HepG2 (cell line): ENCODE measurements at regions not wholly inside any gene's neighbourhood (a gene's known extent, or its start where the extent isn't known, plus 50 kb on each side); places are given as distances from the start of the nearest gene placed in this dataset.

Experiments
- ATAC-seq: fragments of 200-7000 bp; cut with Tn5 transposase; 3 replicates; pipeline ENCODE4 v1.9.1; 2020; ENCODE audit warnings: mild to moderate bottlenecking, moderate library complexity
- BruUV-seq: library from RNA; stranded (reverse); fragments of 400-500 nt; replicated peaks from 2 replicates; lab custom pipeline; 2021; lab: Mats Ljungman, UMichigan
- CTCF ChIA-PET: fragments of 300-600 bp; formaldehyde crosslinking; extraction: SDS; loops from one replicate; lab custom pipeline; 2021; ENCODE audit warnings: low total read pairs, inconsistent platforms, low intra/inter-chr PET ratio; lab: Yijun Ruan, JAX
- POLR2A ChIA-PET: fragments of 350-600 bp; sonication (Branson Sonifier 250); formaldehyde crosslinking; loops from one replicate; lab custom pipeline; 2020; ENCODE audit warnings: antibody characterized with exemption, inconsistent platforms; lab: Yijun Ruan, JAX
- DNase-seq: peaks from one replicate; pipeline ENCODE4 v3.0.0-alpha.2; 2015; ENCODE audit warnings: low spot score
- FAIRE-seq: peaks from 3 replicates; lab custom pipeline; 2011; peaks lifted over from hg19 to GRCh38; lab: Jason Lieb, UNC
- H2AFZ ChIP-seq: one replicate; pipeline ENCODE4 v1.6.1; 2011; ENCODE audit warnings: low read length, inconsistent platforms
- H3K27ac ChIP-seq: fragments of 300-600 bp; 3 replicates; pipeline ENCODE4 v1.8.0; 2011; ENCODE audit warnings: mixed run types, mild to moderate bottlenecking, mixed read lengths, low read length, inconsistent platforms; ENCODE audit not compliant: insufficient read depth; ENCODE audit errors: extremely low read length
- H3K27me3 ChIP-seq, 2 experiments: fragments of 200-600 bp in 1 of 2; 2 replicates in 1 of 2; 3 replicates in 1 of 2; pipeline versions ENCODE4 v1.6.0 to v1.8.0; 2011; ENCODE audit warnings: low read length in 2 of 2, mild to moderate bottlenecking in 2 of 2, moderate library complexity in 2 of 2, inconsistent platforms in 1 of 2; ENCODE audit not compliant: insufficient read depth in 2 of 2, control insufficient read depth in 1 of 2
- H3K36me3 ChIP-seq, 2 experiments: fragments of 200-600 bp in 1 of 2; replicated peaks in 1 of 2; 2 replicates in 1 of 2; 3 replicates in 1 of 2; pipeline versions ENCODE4 v1.5.1 to v1.8.0; 2011; ENCODE audit warnings: low read length in 2 of 2, inconsistent platforms in 1 of 2; ENCODE audit not compliant: insufficient read depth in 2 of 2, control insufficient read depth in 1 of 2
- H3K4me1 ChIP-seq: 2 replicates; pipeline ENCODE4 v1.5.1; 2012; ENCODE audit warnings: low read length, inconsistent platforms; ENCODE audit not compliant: insufficient read depth
- H3K4me2 ChIP-seq: 2 replicates; pipeline ENCODE4 v1.6.0; 2011; ENCODE audit warnings: low read depth, low read length, inconsistent platforms
- H3K4me3 ChIP-seq, 3 experiments: fragments of 200-600 bp in 1 of 3; sonication (generic), shearing (Covaris generic) in 1 of 3; replicated peaks in 1 of 3; 2 replicates each; pipeline ENCODE4 v1.5.1; 2011 to 2016; ENCODE audit warnings: low read length in 3 of 3, inconsistent platforms in 2 of 3, low read depth in 2 of 3, mild to moderate bottlenecking in 2 of 3, control low read depth in 1 of 3, mixed read lengths in 1 of 3; ENCODE audit not compliant: insufficient read depth in 1 of 3
- H3K79me2 ChIP-seq: one replicate; pipeline ENCODE4 v1.6.1; 2011; ENCODE audit warnings: low read length, inconsistent platforms; ENCODE audit not compliant: insufficient read depth
- H3K9ac ChIP-seq: 2 replicates; pipeline ENCODE4 v1.6.0; 2011; ENCODE audit warnings: mild to moderate bottlenecking, low read depth, low read length, inconsistent platforms; ENCODE audit not compliant: insufficient read depth
- H3K9me3 ChIP-seq: 2 replicates; pipeline ENCODE4 v1.5.1; 2012; ENCODE audit warnings: mild to moderate bottlenecking, low read length
- H4K20me1 ChIP-seq: 2 replicates; pipeline ENCODE4 v1.6.0; 2011; ENCODE audit warnings: inconsistent platforms, mild to moderate bottlenecking, low read length, moderate library complexity; ENCODE audit not compliant: insufficient read depth
- HMGXB4 ChIP-seq, 2 experiments: sonication (generic) in 1 of 2; formaldehyde crosslinking in 1 of 2; IDR thresholded peaks; 2 replicates each; pipeline versions ENCODE4 v1.4.0 to v1.6.1; 2018 to 2020; ENCODE audit warnings: missing genetic modification reagents in 2 of 2, borderline replicate concordance in 1 of 2, low read depth in 1 of 2, mild to moderate bottlenecking in 1 of 2, missing biosample characterization in 1 of 2
- KLF11 ChIP-seq: IDR thresholded peaks from 2 replicates; pipeline ENCODE4 v1.6.1; 2016; ENCODE audit warnings: missing compliant biosample characterization
- POGK ChIP-seq: sonication (generic); formaldehyde crosslinking; conservative IDR thresholded peaks from 2 replicates; pipeline ENCODE4 v1.8.0; 2022; ENCODE audit warnings: mild to moderate bottlenecking, moderate library complexity, missing genetic modification reagents
- ZNF207 ChIP-seq: fragments of 450-650 bp; IDR thresholded peaks from 2 replicates; pipeline ENCODE4 v1.6.1; 2016; ENCODE audit warnings: antibody characterized with exemption, borderline replicate concordance
- ZNF431 ChIP-seq: sonication (generic); formaldehyde crosslinking; IDR thresholded peaks from 2 replicates; pipeline ENCODE4 v1.9.0; 2022; ENCODE audit warnings: missing genetic modification reagents, low read depth, mild to moderate bottlenecking, borderline replicate concordance
- WGBS: methylation state at CpG from one replicate; pipeline ENCODE4 v1.1.6; 2017; ENCODE audit warnings: low lambda C conversion rate; 5-methylcytosine and 5-hydroxymethylcytosine counted together
- in situ Hi-C: cut with HindIII; loops from 2 replicates; pipeline ENCODE4 v1.10.0; 2017; ENCODE audit warnings: low pct_unique_long_range_greater_than_20kb; ENCODE audit not compliant: extremely low pct_ligation_motif_present
- intact Hi-C: fragments of 100-400 bp; cut with micrococcal nuclease; formaldehyde crosslinking; loops from one replicate; pipeline ENCODE4 v1.10.0; 2022; ENCODE audit not compliant: unreplicated experiment

- TF ChIP-seq HMGXB4 (CRISPR knock-in tag; IDR thresholded peaks at IDR 0.05; ENCODE audit: borderline replicate concordance in 1 of 2, low read depth in 1 of 2) = no peak
- TF ChIP-seq KLF11 = no peak
- no peak for TF ChIP-seq POGK (CRISPR knock-in tag)
Observed at GRCh38 chr10:3992382-3993178, 207.6 kb upstream of the KLF6 start (continued).

- no peaks in the 10 kb centered on the region; the same call in 1 of the 2 replicates for H3K4me1 ChIP-seq
- no peaks in the 10 kb centered on the region for H3K79me2 ChIP-seq
- in situ Hi-C loops = no loop called here
- no peak for ATAC-seq
- intact Hi-C loops = no loop called here
- BruUV-seq = no TSS peak
- no peak overlapping the region for H3K4me3 ChIP-seq
- TF ChIP-seq ZNF431 (CRISPR knock-in tag) (peak; percentile 63; the same call in 1 of the 2 replicates), ZNF207 (no peak)
- TF ChIP-seq, all 625 proteins: peak for 1
- ChIA-PET POLR2A (no interaction called here), CTCF (no interaction called here)
- Histone ChIP-seq H3K27me3 (peaks cover 4 to 43% of the 10 kb centered on the region in 2 experiments; a peak in 4 of 5 replicates), H3K4me2 (no peak overlapping the region), H3K9me3 (peaks cover 6% of the 10 kb centered on the region; the same call in 1 of the 2 replicates), H4K20me1 (no peaks in the 10 kb centered on the region), H3K9ac (no peak overlapping the region), H3K27ac (no peak overlapping the region), H3K36me3 (no peaks in the 10 kb centered on the region), H2AFZ (no peak overlapping the region)
- no peak for DNase-seq
- WGBS = 33% methylated on average over 5 of the region's 5 CpGs
- FAIRE-seq = no peak
Observed at GRCh38 chr10:3990307-3990706, 205.3 kb upstream of the KLF6 start.
